ENCODE measurements at regions not wholly inside any gene's neighbourhood (a gene's known extent, or its start where the extent isn't known, plus 50 kb on each side); places are given as distances from the start of the nearest gene placed in this dataset.
A peak's percentile ranks its signal among the peaks of the same experiment; 100 is the strongest.
"Not testable (repeated sequence)": the region's sequence is repeated elsewhere in the genome, so short reads cannot be mapped to it uniquely, and the experiment has no call there.

GRCh38 chr2:132068407-132068806 lies 93.3 kb downstream of the ANKRD30BL start:
- H3K4me3 Mint-ChIP-seq (ENCODE audit: unreplicated experiment): not testable (repeated sequence)

GRCh38 chr2:132065391-132065790 lies 96.4 kb downstream of the ANKRD30BL start:
- H3K4me1 ChIP-seq (ENCODE audit: insufficient read depth, low read length); H3K27ac Mint-ChIP-seq (ENCODE audit: unreplicated experiment); H3K27me3 ChIP-seq (ENCODE audit: insufficient read depth, low read length); H3K36me3 Mint-ChIP-seq (ENCODE audit: low read depth, unreplicated experiment); H3K9me3 ChIP-seq (ENCODE audit: insufficient read depth, low read depth, low read length); H3K4me2 ChIP-seq (ENCODE audit: low read length); H3K79me2 ChIP-seq (ENCODE audit: insufficient read depth, low read length); H4K20me1 ChIP-seq (ENCODE audit: insufficient read depth, low read length); H3K4me1 Mint-ChIP-seq (ENCODE audit: low read depth, unreplicated experiment); H3K27ac ChIP-seq (ENCODE audit: low read depth, low read length); DNase-seq (ENCODE audit: low read depth); FAIRE-seq; H2AFZ ChIP-seq (ENCODE audit: low read depth, low read length); H3K4me3 Mint-ChIP-seq (ENCODE audit: unreplicated experiment); H3K36me3 ChIP-seq (ENCODE audit: insufficient read depth, low read length); H3K9ac ChIP-seq (ENCODE audit: low read length); H3K4me3 ChIP-seq (ENCODE audit: insufficient read depth, low read depth, low read length); H3K27me3 Mint-ChIP-seq (ENCODE audit: low read depth, unreplicated experiment): not testable (repeated sequence)
- peaks cover 14% of the 10 kb centered on the region for H3K9me3 Mint-ChIP-seq (ENCODE audit: unreplicated experiment)

More at GRCh38 chr2:132068407-132068806, 93.3 kb downstream of the ANKRD30BL start:
- not testable (repeated sequence) for H3K4me1 ChIP-seq (ENCODE audit: insufficient read depth, low read length); H3K27ac ChIP-seq (ENCODE audit: low read depth, low read length); DNase-seq (ENCODE audit: low read depth); H3K36me3 Mint-ChIP-seq (ENCODE audit: low read depth, unreplicated experiment); H3K4me1 Mint-ChIP-seq (ENCODE audit: low read depth, unreplicated experiment); H3K4me3 ChIP-seq (ENCODE audit: insufficient read depth, low read depth, low read length); H3K9ac ChIP-seq (ENCODE audit: low read length); H3K36me3 ChIP-seq (ENCODE audit: insufficient read depth, low read length); H4K20me1 ChIP-seq (ENCODE audit: insufficient read depth, low read length); H3K27ac Mint-ChIP-seq (ENCODE audit: unreplicated experiment); FAIRE-seq; H3K27me3 Mint-ChIP-seq (ENCODE audit: low read depth, unreplicated experiment); H3K79me2 ChIP-seq (ENCODE audit: insufficient read depth, low read length); H2AFZ ChIP-seq (ENCODE audit: low read depth, low read length); H3K27me3 ChIP-seq (ENCODE audit: insufficient read depth, low read length); H3K9me3 ChIP-seq (ENCODE audit: insufficient read depth, low read depth, low read length); H3K4me2 ChIP-seq (ENCODE audit: low read length)
- peaks cover 14% of the 10 kb centered on the region for H3K9me3 Mint-ChIP-seq (ENCODE audit: unreplicated experiment)

- H3K4me3 Mint-ChIP-seq (ENCODE audit: unreplicated experiment); H3K4me2 ChIP-seq (ENCODE audit: low read length); H3K27ac ChIP-seq (ENCODE audit: low read depth, low read length); H3K4me1 ChIP-seq (ENCODE audit: insufficient read depth, low read length); DNase-seq (ENCODE audit: low read depth); H3K27ac Mint-ChIP-seq (ENCODE audit: unreplicated experiment); H3K9ac ChIP-seq (ENCODE audit: low read length); H3K9me3 ChIP-seq (ENCODE audit: insufficient read depth, low read depth, low read length); H4K20me1 ChIP-seq (ENCODE audit: insufficient read depth, low read length); H3K79me2 ChIP-seq (ENCODE audit: insufficient read depth, low read length); H3K36me3 ChIP-seq (ENCODE audit: insufficient read depth, low read length); H3K4me3 ChIP-seq (ENCODE audit: insufficient read depth, low read depth, low read length); H3K36me3 Mint-ChIP-seq (ENCODE audit: low read depth, unreplicated experiment); H3K4me1 Mint-ChIP-seq (ENCODE audit: low read depth, unreplicated experiment); H2AFZ ChIP-seq (ENCODE audit: low read depth, low read length); FAIRE-seq: not testable (repeated sequence)
- Mint-ChIP-seq H3K9me3 (ENCODE audit: unreplicated experiment) (peaks cover 16% of the 10 kb centered on the region), H3K27me3 (ENCODE audit: low read depth, unreplicated experiment) (peaks cover 29% of the 10 kb centered on the region)
- peaks cover 16% of the 10 kb centered on the region for H3K27me3 ChIP-seq (ENCODE audit: insufficient read depth, low read length)
These were observed 122.0 kb downstream of the ANKRD30BL start for GRCh38 chr2:132039609-132040236.

GRCh38 chr2:132038883-132039235 lies 122.9 kb downstream of the ANKRD30BL start:
- DNase-seq (ENCODE audit: low read depth): peak; percentile 4
- not testable (repeated sequence) for H4K20me1 ChIP-seq (ENCODE audit: insufficient read depth, low read length); H3K9me3 ChIP-seq (ENCODE audit: insufficient read depth, low read depth, low read length); H2AFZ ChIP-seq (ENCODE audit: low read depth, low read length); H3K79me2 ChIP-seq (ENCODE audit: insufficient read depth, low read length); H3K4me1 ChIP-seq (ENCODE audit: insufficient read depth, low read length); H3K36me3 Mint-ChIP-seq (ENCODE audit: low read depth, unreplicated experiment); FAIRE-seq; H3K4me1 Mint-ChIP-seq (ENCODE audit: low read depth, unreplicated experiment); H3K27ac ChIP-seq (ENCODE audit: low read depth, low read length); H3K27ac Mint-ChIP-seq (ENCODE audit: unreplicated experiment); H3K36me3 ChIP-seq (ENCODE audit: insufficient read depth, low read length); H3K9ac ChIP-seq (ENCODE audit: low read length)
- Mint-ChIP-seq H3K27me3 (ENCODE audit: low read depth, unreplicated experiment) (peaks cover 29% of the 10 kb centered on the region), H3K9me3 (ENCODE audit: unreplicated experiment) (peaks cover 12% of the 10 kb centered on the region), H3K4me3 (ENCODE audit: unreplicated experiment) (peak overlapping the region; percentile 80)
- Histone ChIP-seq H3K27me3 (ENCODE audit: insufficient read depth, low read length) (peaks cover 16% of the 10 kb centered on the region), H3K4me3 (ENCODE audit: insufficient read depth, low read depth, low read length) (peak overlapping the region; percentile 42), H3K4me2 (ENCODE audit: low read length) (peak overlapping the region; percentile 87)

Measured in astrocyte (in vitro differentiated cells and primary cell).